ENCODE measurements at regions not wholly inside any gene's neighbourhood (a gene's known extent, or its start where the extent isn't known, plus 50 kb on each side); places are given as distances from the start of the nearest gene placed in this dataset.

DNA sequence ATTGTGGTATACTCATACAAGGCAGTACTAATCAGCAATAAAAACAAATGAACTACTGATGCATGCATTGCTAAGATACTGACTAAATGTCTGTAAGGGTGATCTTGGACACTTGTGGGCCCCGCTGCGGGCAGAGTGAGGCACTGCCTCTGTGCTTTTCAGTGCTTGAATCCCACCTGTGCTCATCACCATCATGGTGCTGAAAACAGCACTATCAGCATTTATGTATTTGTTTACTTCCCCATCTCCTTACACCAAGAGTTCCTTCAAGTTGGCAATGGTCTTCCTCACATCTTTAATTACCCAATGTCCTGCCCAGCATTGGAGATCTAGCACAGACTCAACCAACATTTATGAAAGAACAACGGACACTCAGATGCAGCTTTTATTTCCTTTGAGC, 193.7 kb upstream of the RFC3 start:
- Mint-ChIP-seq H3K9me3 (no peaks in the 10 kb centered on the region), H3K4me3 (no peak overlapping the region), H3K4me1 (no peaks in the 10 kb centered on the region), H3K27me3 (ENCODE audit: low read depth) (no peaks in the 10 kb centered on the region), H3K36me3 (no peaks in the 10 kb centered on the region), H3K27ac (no peak overlapping the region)
- CTCF ChIA-PET = no interaction called here
- POLR2A ChIA-PET = no interaction called here
- no peak for TF ChIP-seq ATF1 (CRISPR knock-in tag; IDR thresholded peaks at IDR 0.05)
- TF ChIP-seq ZNF219 (CRISPR knock-in tag; IDR thresholded peaks at IDR 0.05; ENCODE audit: borderline replicate concordance) = no peak
- no peak for TF ChIP-seq SP1 (CRISPR knock-in tag; conservative IDR thresholded peaks at IDR 0.05)
- no peak for TF ChIP-seq MYBL2 (CRISPR knock-in tag; IDR thresholded peaks at IDR 0.05)
- TF ChIP-seq, protein P1, sequence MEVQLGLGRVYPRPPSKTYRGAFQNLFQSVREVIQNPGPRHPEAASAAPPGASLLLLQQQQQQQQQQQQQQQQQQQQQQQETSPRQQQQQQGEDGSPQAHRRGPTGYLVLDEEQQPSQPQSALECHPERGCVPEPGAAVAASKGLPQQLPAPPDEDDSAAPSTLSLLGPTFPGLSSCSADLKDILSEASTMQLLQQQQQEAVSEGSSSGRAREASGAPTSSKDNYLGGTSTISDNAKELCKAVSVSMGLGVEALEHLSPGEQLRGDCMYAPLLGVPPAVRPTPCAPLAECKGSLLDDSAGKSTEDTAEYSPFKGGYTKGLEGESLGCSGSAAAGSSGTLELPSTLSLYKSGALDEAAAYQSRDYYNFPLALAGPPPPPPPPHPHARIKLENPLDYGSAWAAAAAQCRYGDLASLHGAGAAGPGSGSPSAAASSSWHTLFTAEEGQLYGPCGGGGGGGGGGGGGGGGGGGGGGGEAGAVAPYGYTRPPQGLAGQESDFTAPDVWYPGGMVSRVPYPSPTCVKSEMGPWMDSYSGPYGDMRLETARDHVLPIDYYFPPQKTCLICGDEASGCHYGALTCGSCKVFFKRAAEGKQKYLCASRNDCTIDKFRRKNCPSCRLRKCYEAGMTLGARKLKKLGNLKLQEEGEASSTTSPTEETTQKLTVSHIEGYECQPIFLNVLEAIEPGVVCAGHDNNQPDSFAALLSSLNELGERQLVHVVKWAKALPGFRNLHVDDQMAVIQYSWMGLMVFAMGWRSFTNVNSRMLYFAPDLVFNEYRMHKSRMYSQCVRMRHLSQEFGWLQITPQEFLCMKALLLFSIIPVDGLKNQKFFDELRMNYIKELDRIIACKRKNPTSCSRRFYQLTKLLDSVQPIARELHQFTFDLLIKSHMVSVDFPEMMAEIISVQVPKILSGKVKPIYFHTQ (CRISPR knock-in tag; IDR thresholded peaks at IDR 0.05) = no peak
- TF ChIP-seq TP53 (CRISPR knock-in tag; IDR thresholded peaks at IDR 0.05) = no peak
- no peak for TF ChIP-seq ZNF138 (CRISPR knock-in tag; conservative IDR thresholded peaks at IDR 0.05)
- DNase-seq (ENCODE audit: low spot score) (no peak), ATAC-seq (no peak)

DNA sequence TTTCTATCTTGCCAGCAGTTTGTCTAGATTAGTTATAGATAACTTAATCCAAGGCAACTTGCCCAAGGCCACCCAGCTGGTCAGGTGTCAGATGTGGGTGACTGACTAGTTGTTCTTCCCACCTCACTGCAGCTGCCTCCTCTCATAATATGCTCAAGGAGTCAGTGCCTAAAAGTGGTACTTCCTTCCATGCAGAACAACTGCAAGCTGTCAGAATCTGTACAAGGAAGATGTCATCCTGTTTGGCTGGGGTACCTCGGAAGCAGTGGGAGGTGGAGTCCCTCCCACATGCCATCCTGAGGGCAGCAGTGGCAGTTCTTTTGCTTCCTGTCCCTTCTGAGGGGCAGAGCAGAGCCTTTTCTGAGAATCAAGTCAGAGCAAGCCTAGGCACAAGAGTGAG, 193.2 kb upstream of the RFC3 start:
- ChIA-PET POLR2A (no interaction called here), CTCF (no interaction called here)
- H3K27ac Mint-ChIP-seq = no peak overlapping the region
- no peak overlapping the region for H3K4me3 Mint-ChIP-seq
- no peaks in the 10 kb centered on the region for H3K27me3 Mint-ChIP-seq (ENCODE audit: low read depth)
- no peaks in the 10 kb centered on the region for H3K9me3 Mint-ChIP-seq
- no peaks in the 10 kb centered on the region for H3K4me1 Mint-ChIP-seq
- no peaks in the 10 kb centered on the region for H3K36me3 Mint-ChIP-seq
- ATAC-seq = no peak
- DNase-seq (ENCODE audit: low spot score) = no peak
- TF ChIP-seq, protein P2, sequence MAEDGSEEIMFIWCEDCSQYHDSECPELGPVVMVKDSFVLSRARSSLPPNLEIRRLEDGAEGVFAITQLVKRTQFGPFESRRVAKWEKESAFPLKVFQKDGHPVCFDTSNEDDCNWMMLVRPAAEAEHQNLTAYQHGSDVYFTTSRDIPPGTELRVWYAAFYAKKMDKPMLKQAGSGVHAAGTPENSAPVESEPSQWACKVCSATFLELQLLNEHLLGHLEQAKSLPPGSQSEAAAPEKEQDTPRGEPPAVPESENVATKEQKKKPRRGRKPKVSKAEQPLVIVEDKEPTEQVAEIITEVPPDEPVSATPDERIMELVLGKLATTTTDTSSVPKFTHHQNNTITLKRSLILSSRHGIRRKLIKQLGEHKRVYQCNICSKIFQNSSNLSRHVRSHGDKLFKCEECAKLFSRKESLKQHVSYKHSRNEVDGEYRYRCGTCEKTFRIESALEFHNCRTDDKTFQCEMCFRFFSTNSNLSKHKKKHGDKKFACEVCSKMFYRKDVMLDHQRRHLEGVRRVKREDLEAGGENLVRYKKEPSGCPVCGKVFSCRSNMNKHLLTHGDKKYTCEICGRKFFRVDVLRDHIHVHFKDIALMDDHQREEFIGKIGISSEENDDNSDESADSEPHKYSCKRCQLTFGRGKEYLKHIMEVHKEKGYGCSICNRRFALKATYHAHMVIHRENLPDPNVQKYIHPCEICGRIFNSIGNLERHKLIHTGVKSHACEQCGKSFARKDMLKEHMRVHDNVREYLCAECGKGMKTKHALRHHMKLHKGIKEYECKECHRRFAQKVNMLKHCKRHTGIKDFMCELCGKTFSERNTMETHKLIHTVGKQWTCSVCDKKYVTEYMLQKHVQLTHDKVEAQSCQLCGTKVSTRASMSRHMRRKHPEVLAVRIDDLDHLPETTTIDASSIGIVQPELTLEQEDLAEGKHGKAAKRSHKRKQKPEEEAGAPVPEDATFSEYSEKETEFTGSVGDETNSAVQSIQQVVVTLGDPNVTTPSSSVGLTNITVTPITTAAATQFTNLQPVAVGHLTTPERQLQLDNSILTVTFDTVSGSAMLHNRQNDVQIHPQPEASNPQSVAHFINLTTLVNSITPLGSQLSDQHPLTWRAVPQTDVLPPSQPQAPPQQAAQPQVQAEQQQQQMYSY (CRISPR knock-in tag; IDR thresholded peaks at IDR 0.05) = no peak
- TF ChIP-seq, protein P3, sequence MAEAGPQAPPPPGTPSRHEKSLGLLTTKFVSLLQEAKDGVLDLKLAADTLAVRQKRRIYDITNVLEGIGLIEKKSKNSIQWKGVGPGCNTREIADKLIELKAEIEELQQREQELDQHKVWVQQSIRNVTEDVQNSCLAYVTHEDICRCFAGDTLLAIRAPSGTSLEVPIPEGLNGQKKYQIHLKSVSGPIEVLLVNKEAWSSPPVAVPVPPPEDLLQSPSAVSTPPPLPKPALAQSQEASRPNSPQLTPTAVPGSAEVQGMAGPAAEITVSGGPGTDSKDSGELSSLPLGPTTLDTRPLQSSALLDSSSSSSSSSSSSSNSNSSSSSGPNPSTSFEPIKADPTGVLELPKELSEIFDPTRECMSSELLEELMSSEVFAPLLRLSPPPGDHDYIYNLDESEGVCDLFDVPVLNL (CRISPR knock-in tag; IDR thresholded peaks at IDR 0.05; ENCODE audit: borderline replicate concordance, low read depth) = no peak
- TF ChIP-seq CREB1 (CRISPR knock-in tag; IDR thresholded peaks at IDR 0.05) = no peak
- TF ChIP-seq, protein P4, sequence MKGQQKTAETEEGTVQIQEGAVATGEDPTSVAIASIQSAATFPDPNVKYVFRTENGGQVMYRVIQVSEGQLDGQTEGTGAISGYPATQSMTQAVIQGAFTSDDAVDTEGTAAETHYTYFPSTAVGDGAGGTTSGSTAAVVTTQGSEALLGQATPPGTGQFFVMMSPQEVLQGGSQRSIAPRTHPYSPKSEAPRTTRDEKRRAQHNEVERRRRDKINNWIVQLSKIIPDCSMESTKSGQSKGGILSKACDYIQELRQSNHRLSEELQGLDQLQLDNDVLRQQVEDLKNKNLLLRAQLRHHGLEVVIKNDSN (CRISPR knock-in tag; IDR thresholded peaks at IDR 0.05) = no peak
- TF ChIP-seq, protein P5, sequence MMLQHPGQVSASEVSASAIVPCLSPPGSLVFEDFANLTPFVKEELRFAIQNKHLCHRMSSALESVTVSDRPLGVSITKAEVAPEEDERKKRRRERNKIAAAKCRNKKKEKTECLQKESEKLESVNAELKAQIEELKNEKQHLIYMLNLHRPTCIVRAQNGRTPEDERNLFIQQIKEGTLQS (CRISPR knock-in tag; conservative IDR thresholded peaks at IDR 0.05) = no peak
- TF ChIP-seq, protein P6, sequence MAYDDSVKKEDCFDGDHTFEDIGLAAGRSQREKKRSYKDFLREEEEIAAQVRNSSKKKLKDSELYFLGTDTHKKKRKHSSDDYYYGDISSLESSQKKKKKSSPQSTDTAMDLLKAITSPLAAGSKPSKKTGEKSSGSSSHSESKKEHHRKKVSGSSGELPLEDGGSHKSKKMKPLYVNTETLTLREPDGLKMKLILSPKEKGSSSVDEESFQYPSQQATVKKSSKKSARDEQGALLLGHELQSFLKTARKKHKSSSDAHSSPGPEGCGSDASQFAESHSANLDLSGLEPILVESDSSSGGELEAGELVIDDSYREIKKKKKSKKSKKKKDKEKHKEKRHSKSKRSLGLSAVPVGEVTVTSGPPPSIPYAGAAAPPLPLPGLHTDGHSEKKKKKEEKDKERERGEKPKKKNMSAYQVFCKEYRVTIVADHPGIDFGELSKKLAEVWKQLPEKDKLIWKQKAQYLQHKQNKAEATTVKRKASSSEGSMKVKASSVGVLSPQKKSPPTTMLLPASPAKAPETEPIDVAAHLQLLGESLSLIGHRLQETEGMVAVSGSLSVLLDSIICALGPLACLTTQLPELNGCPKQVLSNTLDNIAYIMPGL (CRISPR knock-in tag; IDR thresholded peaks at IDR 0.05) = no peak
- no peak for TF ChIP-seq JUN (CRISPR knock-in tag; IDR thresholded peaks at IDR 0.05)
- TF ChIP-seq MXD4 (CRISPR knock-in tag; IDR thresholded peaks at IDR 0.05; ENCODE audit: borderline replicate concordance) = no peak
- TF ChIP-seq CBFB (CRISPR knock-in tag; IDR thresholded peaks at IDR 0.05; ENCODE audit: low read depth) = no peak
- TF ChIP-seq IRF2 (CRISPR knock-in tag; IDR thresholded peaks at IDR 0.05; ENCODE audit: borderline replicate concordance, low read depth) = no peak
- TF ChIP-seq, protein P7, sequence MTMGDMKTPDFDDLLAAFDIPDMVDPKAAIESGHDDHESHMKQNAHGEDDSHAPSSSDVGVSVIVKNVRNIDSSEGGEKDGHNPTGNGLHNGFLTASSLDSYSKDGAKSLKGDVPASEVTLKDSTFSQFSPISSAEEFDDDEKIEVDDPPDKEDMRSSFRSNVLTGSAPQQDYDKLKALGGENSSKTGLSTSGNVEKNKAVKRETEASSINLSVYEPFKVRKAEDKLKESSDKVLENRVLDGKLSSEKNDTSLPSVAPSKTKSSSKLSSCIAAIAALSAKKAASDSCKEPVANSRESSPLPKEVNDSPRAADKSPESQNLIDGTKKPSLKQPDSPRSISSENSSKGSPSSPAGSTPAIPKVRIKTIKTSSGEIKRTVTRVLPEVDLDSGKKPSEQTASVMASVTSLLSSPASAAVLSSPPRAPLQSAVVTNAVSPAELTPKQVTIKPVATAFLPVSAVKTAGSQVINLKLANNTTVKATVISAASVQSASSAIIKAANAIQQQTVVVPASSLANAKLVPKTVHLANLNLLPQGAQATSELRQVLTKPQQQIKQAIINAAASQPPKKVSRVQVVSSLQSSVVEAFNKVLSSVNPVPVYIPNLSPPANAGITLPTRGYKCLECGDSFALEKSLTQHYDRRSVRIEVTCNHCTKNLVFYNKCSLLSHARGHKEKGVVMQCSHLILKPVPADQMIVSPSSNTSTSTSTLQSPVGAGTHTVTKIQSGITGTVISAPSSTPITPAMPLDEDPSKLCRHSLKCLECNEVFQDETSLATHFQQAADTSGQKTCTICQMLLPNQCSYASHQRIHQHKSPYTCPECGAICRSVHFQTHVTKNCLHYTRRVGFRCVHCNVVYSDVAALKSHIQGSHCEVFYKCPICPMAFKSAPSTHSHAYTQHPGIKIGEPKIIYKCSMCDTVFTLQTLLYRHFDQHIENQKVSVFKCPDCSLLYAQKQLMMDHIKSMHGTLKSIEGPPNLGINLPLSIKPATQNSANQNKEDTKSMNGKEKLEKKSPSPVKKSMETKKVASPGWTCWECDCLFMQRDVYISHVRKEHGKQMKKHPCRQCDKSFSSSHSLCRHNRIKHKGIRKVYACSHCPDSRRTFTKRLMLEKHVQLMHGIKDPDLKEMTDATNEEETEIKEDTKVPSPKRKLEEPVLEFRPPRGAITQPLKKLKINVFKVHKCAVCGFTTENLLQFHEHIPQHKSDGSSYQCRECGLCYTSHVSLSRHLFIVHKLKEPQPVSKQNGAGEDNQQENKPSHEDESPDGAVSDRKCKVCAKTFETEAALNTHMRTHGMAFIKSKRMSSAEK (CRISPR knock-in tag; IDR thresholded peaks at IDR 0.05; ENCODE audit: borderline replicate concordance) = no peak
- no peak for TF ChIP-seq SMAD3 (CRISPR knock-in tag; IDR thresholded peaks at IDR 0.05; ENCODE audit: borderline replicate concordance)
